HFFc6 (cell line): ENCODE measurements at regions not wholly inside any gene's neighbourhood (a gene's known extent, or its start where the extent isn't known, plus 50 kb on each side); places are given as distances from the start of the nearest gene placed in this dataset.

Source experiments
- DNase-seq: peaks from one replicate; pipeline ENCODE4 v3.0.0-alpha.2; 2018
- H3K27ac Mint-ChIP-seq: 2 replicates; pipeline ENCODE4 v1.8.0; 2020; ENCODE audit warnings: mild to moderate bottlenecking, mixed read lengths
- H3K27me3 Mint-ChIP-seq: 2 replicates; pipeline ENCODE4 v1.8.0; 2021; ENCODE audit warnings: mild to moderate bottlenecking, moderate library complexity, mixed read lengths; ENCODE audit not compliant: insufficient read depth
- H3K36me3 Mint-ChIP-seq: 2 replicates; pipeline ENCODE4 v1.8.0; 2021; ENCODE audit warnings: low read depth, mixed read lengths
- H3K4me1 Mint-ChIP-seq: 2 replicates; pipeline ENCODE4 v1.8.0; 2020; ENCODE audit warnings: low read depth, mixed read lengths
- H3K4me3 Mint-ChIP-seq: 2 replicates; pipeline ENCODE4 v1.8.0; 2020; ENCODE audit warnings: mild to moderate bottlenecking, moderate library complexity, mixed read lengths
- H3K9me3 Mint-ChIP-seq: 2 replicates; pipeline ENCODE4 v1.8.0; 2020; ENCODE audit warnings: mild to moderate bottlenecking, mixed read lengths
- TF ChIP-seq, protein P1 (sequence below): fragments of 200-600 bp; sonication (generic); IDR thresholded peaks from 2 replicates; pipeline ENCODE4 v1.5.0; 2021; ENCODE audit warnings: antibody characterized with exemption, mild to moderate bottlenecking

DNA sequence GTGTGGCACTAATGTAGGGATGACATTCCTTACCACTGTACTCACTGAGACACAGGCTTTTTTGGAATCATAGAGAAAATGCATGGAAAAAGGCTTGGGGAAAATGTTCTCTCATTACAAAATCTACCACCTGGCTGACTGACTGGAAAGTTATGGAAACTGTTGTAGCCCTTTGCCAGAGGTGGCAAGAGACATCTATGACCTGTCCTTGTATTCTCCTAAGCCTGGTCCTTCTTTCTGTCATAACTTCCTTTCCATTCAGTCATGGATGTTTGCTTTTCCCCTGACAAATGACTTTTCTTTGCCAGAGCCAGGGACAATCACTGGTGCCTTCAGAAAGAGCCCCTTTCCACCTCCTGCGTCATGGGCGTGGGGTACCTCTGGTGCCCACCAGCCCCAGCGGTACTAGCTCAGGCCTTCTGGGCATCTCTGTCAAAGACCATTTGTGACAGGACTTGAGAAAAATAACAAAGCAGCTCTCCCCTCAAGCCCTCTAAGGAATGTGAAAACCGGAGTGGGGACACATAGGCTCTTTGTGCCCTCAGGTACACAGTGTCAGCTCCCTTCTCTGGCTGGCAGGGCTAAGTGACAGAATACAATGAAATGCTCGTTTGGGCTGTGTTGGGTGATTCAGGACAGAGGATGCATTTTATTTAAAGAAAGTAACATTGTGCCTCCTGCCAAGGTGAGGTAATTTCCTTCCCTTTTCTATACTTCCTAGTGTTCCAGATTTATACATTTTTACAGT, 381.1 kb upstream of the RASGRP1 start:
- Mint-ChIP-seq H3K4me3 (no peak overlapping the region), H3K4me1 (peaks cover 38% of the 10 kb centered on the region)
- TF ChIP-seq, protein P1, sequence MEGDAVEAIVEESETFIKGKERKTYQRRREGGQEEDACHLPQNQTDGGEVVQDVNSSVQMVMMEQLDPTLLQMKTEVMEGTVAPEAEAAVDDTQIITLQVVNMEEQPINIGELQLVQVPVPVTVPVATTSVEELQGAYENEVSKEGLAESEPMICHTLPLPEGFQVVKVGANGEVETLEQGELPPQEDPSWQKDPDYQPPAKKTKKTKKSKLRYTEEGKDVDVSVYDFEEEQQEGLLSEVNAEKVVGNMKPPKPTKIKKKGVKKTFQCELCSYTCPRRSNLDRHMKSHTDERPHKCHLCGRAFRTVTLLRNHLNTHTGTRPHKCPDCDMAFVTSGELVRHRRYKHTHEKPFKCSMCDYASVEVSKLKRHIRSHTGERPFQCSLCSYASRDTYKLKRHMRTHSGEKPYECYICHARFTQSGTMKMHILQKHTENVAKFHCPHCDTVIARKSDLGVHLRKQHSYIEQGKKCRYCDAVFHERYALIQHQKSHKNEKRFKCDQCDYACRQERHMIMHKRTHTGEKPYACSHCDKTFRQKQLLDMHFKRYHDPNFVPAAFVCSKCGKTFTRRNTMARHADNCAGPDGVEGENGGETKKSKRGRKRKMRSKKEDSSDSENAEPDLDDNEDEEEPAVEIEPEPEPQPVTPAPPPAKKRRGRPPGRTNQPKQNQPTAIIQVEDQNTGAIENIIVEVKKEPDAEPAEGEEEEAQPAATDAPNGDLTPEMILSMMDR, result no peak

DNA sequence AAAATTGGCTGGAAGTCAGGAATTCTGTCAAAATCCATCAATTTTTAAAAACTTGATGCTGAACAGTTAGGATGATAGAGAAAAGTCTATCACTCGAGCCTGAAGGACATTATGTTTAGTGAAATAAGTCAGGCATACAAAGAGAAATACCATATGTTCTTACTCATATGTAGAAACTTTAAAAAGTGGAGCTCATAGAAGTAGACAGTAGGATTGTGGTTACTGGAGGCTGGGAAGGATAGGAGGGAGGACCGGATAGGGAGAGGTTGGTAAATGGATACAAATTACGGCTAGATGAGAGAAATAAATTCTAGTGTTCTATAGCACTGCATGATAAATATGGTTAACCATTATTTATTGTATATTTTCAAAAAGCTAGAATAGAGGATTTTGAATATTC, 389.5 kb upstream of the RASGRP1 start:
- Mint-ChIP-seq H3K27ac (no peak overlapping the region), H3K4me3 (no peak overlapping the region), H3K4me1 (0 out of 2 replicates have a peak, but pooled peaks cover 6% of the 10 kb centered on the region), H3K36me3 (no peaks in the 10 kb centered on the region), H3K9me3 (no peaks in the 10 kb centered on the region), H3K27me3 (no peaks in the 10 kb centered on the region)
- no peak for DNase-seq
- TF ChIP-seq, protein P1, result no peak

More for the DNA sequence above, 381.1 kb upstream of the RASGRP1 start:
- H3K27ac Mint-ChIP-seq, result peak overlapping the region; percentile 60; the same call in 1 of the 2 replicates
- H3K9me3 Mint-ChIP-seq, result no peaks in the 10 kb centered on the region
- H3K36me3 Mint-ChIP-seq, result no peaks in the 10 kb centered on the region
- DNase-seq, result no peak
- H3K27me3 Mint-ChIP-seq, result no peaks in the 10 kb centered on the region

DNA sequence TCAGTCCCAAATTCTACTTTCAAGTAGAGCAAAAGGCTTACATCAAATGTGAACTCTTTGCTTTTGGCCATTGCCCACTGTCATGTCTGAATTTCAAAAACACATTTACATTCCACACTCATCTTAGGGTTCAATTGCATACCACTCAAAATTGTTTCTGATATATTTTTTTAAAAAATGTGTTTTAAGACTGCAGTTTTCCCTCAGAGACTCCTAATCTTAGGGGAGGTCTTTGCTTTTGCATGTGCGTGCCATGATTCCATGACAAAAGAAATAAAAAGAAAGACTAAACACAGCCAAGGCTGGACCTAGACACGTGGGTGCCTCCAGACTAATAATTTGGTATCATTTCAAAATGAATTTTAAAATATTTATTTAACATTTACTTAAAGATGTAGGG, 396.8 kb upstream of the RASGRP1 start:
- peaks cover 11% of the 10 kb centered on the region for H3K4me1 Mint-ChIP-seq
- no peaks in the 10 kb centered on the region for H3K36me3 Mint-ChIP-seq
- DNase-seq, result no peak
- TF ChIP-seq, protein P1, result no peak
- no peaks in the 10 kb centered on the region for H3K9me3 Mint-ChIP-seq
- H3K27ac Mint-ChIP-seq, result no peak overlapping the region
- H3K27me3 Mint-ChIP-seq, result no peaks in the 10 kb centered on the region
- no peak overlapping the region for H3K4me3 Mint-ChIP-seq

DNA sequence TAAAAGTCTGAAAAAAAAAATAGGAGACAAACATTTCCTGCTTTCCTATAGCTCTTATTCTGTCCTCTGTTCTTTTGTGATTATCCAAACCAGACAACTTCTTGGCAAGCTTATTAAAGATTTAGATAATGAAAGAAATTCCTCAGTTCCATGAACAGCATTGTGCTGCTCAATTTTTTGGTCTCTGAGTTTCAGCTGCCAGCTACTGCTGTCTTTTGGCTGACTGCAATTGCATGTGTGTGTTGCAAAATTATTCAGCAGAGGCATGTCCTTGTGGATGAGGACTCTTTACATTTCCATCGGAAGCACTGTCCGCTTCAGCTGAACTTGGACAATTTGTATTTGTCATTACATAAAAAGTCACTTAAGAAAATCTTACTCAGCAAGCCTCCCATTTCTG, 397.3 kb upstream of the RASGRP1 start:
- H3K27ac Mint-ChIP-seq, result no peak overlapping the region
- H3K4me1 Mint-ChIP-seq, result peaks cover 11% of the 10 kb centered on the region
- DNase-seq, result no peak
- TF ChIP-seq, protein P1, result no peak
- no peaks in the 10 kb centered on the region for H3K9me3 Mint-ChIP-seq
- no peaks in the 10 kb centered on the region for H3K27me3 Mint-ChIP-seq
- peaks cover 4% of the 10 kb centered on the region for H3K36me3 Mint-ChIP-seq
- H3K4me3 Mint-ChIP-seq, result no peak overlapping the region

DNA sequence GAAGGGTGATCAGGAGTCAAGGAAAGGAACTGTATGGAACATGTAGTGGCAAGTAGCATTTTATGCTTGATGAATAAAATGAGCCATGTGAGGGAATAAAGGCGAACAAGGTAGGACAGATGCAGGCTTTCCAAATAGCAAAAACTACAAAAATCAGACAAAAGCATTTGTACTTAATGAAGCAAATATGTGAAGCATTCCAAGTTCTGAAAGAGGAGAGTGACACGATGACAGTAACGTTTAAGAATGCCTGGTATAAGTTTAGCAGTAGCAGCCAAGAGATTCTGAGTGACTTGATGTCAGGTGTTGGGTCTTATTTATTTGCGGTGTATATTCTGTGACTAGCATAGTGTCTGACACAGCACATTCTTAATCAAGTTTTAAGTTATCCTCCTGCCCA, 408.2 kb upstream of the RASGRP1 start:
- Mint-ChIP-seq H3K9me3 (peaks cover 9% of the 10 kb centered on the region), H3K4me3 (no peak overlapping the region), H3K4me1 (peaks cover 25% of the 10 kb centered on the region), H3K36me3 (peaks cover 26% of the 10 kb centered on the region), H3K27me3 (no peaks in the 10 kb centered on the region), H3K27ac (peak overlapping the region; percentile 29; the same call in 1 of the 2 replicates)
- no peak for DNase-seq
- TF ChIP-seq, protein P1, result no peak
